T-helper 17 cell (primary cell): ENCODE measurements at regions not wholly inside any gene's neighbourhood (a gene's known extent, or its start where the extent isn't known, plus 50 kb on each side); places are given as distances from the start of the nearest gene placed in this dataset.

Experiments used
- ATAC-seq: fragments of 150-1000 bp; cut with Tn5 transposase; 2 replicates; pipeline ENCODE4 v1.10.0; 2021; ENCODE audit warnings: mild to moderate bottlenecking, moderate library complexity
- DNase-seq, 3 donors: peaks; one replicate each; pipeline versions ENCODE4 v3.0.0 to v3.0.0-alpha.2; 2020 to 2021
- H3K9me3 ChIP-seq: one replicate; pipeline ENCODE4 v1.7.0; 2013; ENCODE audit warnings: low read length, mild to moderate bottlenecking; ENCODE audit not compliant: control insufficient read depth, poor library complexity, severe bottlenecking
- H3K27ac Mint-ChIP-seq: one replicate; pipeline ENCODE4 v1.8.0; 2022; ENCODE audit warnings: mild to moderate bottlenecking, moderate library complexity, mixed read lengths
- H3K27me3 Mint-ChIP-seq: one replicate; pipeline ENCODE4 v1.8.0; 2022; ENCODE audit warnings: mixed read lengths
- H3K36me3 Mint-ChIP-seq: one replicate; pipeline ENCODE4 v1.8.0; 2022; ENCODE audit warnings: low read depth, mixed read lengths
- H3K4me1 Mint-ChIP-seq: one replicate; pipeline ENCODE4 v1.8.0; 2022; ENCODE audit warnings: mild to moderate bottlenecking, mixed read lengths
- H3K4me3 Mint-ChIP-seq: one replicate; pipeline ENCODE4 v1.8.0; 2022; ENCODE audit warnings: mild to moderate bottlenecking, moderate library complexity, mixed read lengths

- Mint-ChIP-seq H3K27me3 (peaks cover 17% of the 10 kb centered on the region), H3K4me3 (no peak overlapping the region), H3K36me3 (no peaks in the 10 kb centered on the region), H3K4me1 (no peaks in the 10 kb centered on the region), H3K27ac (no peak overlapping the region)
- no peak for ATAC-seq
- no peak for DNase-seq
- H3K9me3 ChIP-seq, result no peaks in the 10 kb centered on the region
These were observed 306.4 kb upstream of the ARGLU1 start for GRCh38 chr13:106874323-106874722.

- H3K9me3 ChIP-seq, result no peaks in the 10 kb centered on the region
- Mint-ChIP-seq H3K36me3 (no peaks in the 10 kb centered on the region), H3K4me1 (no peaks in the 10 kb centered on the region), H3K4me3 (no peak overlapping the region), H3K27me3 (peaks cover 19% of the 10 kb centered on the region), H3K27ac (no peak overlapping the region)
- DNase-seq (no peak), ATAC-seq (no peak)
These were observed 305.9 kb upstream of the ARGLU1 start for GRCh38 chr13:106873810-106874209.

- ATAC-seq (no peak), DNase-seq (no peak)
- H3K27me3 Mint-ChIP-seq, result peaks cover 24% of the 10 kb centered on the region
- no peak overlapping the region for H3K4me3 Mint-ChIP-seq
- no peaks in the 10 kb centered on the region for H3K36me3 Mint-ChIP-seq
- H3K9me3 ChIP-seq, result no peaks in the 10 kb centered on the region
- H3K4me1 Mint-ChIP-seq, result no peaks in the 10 kb centered on the region
- no peak overlapping the region for H3K27ac Mint-ChIP-seq
These were observed 299.3 kb upstream of the ARGLU1 start for GRCh38 chr13:106867249-106867648.

GRCh38 chr13:106865716-106866440 lies 297.9 kb upstream of the ARGLU1 start:
- ATAC-seq, result no peak
- Mint-ChIP-seq H3K27me3 (peaks cover 30% of the 10 kb centered on the region), H3K36me3 (no peaks in the 10 kb centered on the region), H3K4me3 (no peak overlapping the region), H3K4me1 (no peaks in the 10 kb centered on the region), H3K27ac (no peak overlapping the region)
- no peak for DNase-seq
- H3K9me3 ChIP-seq, result no peaks in the 10 kb centered on the region

- H3K4me1 Mint-ChIP-seq, result no peaks in the 10 kb centered on the region
- no peak for ATAC-seq
- no peak overlapping the region for H3K27ac Mint-ChIP-seq
- H3K4me3 Mint-ChIP-seq, result no peak overlapping the region
- no peaks in the 10 kb centered on the region for H3K36me3 Mint-ChIP-seq
- no peak for DNase-seq
- H3K27me3 Mint-ChIP-seq, result peaks cover 16% of the 10 kb centered on the region
- no peaks in the 10 kb centered on the region for H3K9me3 ChIP-seq
These were observed 291.6 kb upstream of the ARGLU1 start for GRCh38 chr13:106859533-106859904.

- Mint-ChIP-seq H3K27me3 (peaks cover 21% of the 10 kb centered on the region), H3K36me3 (no peaks in the 10 kb centered on the region), H3K4me1 (no peaks in the 10 kb centered on the region), H3K27ac (no peak overlapping the region), H3K4me3 (no peak overlapping the region)
- no peak for ATAC-seq
- no peaks in the 10 kb centered on the region for H3K9me3 ChIP-seq
- no peak for DNase-seq
These were observed 291.1 kb upstream of the ARGLU1 start for GRCh38 chr13:106858903-106859532.

GRCh38 chr13:106852436-106852835 lies 284.5 kb upstream of the ARGLU1 start:
- H3K27me3 Mint-ChIP-seq, result peaks cover 7% of the 10 kb centered on the region
- no peak overlapping the region for H3K27ac Mint-ChIP-seq
- H3K4me3 Mint-ChIP-seq, result no peak overlapping the region
- H3K9me3 ChIP-seq, result no peaks in the 10 kb centered on the region
- no peak for ATAC-seq
- no peaks in the 10 kb centered on the region for H3K4me1 Mint-ChIP-seq
- no peaks in the 10 kb centered on the region for H3K36me3 Mint-ChIP-seq
- no peak for DNase-seq

- no peaks in the 10 kb centered on the region for H3K9me3 ChIP-seq
- ATAC-seq, result no peak
- DNase-seq, result no peak
These were observed 283.2 kb upstream of the ARGLU1 start for GRCh38 chr13:106850973-106851650.

GRCh38 chr13:106846571-106847448 lies 278.9 kb upstream of the ARGLU1 start:
- DNase-seq (no peak), ATAC-seq (no peak)
- Mint-ChIP-seq H3K27me3 (no peaks in the 10 kb centered on the region), H3K4me1 (no peaks in the 10 kb centered on the region), H3K27ac (no peak overlapping the region), H3K4me3 (no peak overlapping the region), H3K36me3 (no peaks in the 10 kb centered on the region)
- H3K9me3 ChIP-seq, result no peaks in the 10 kb centered on the region

More at GRCh38 chr13:106850973-106851650, 283.2 kb upstream of the ARGLU1 start:
- Mint-ChIP-seq H3K27ac (no peak overlapping the region), H3K27me3 (peaks cover 7% of the 10 kb centered on the region), H3K4me1 (no peaks in the 10 kb centered on the region), H3K4me3 (no peak overlapping the region), H3K36me3 (no peaks in the 10 kb centered on the region)

- H3K4me1 Mint-ChIP-seq, result no peaks in the 10 kb centered on the region
- H3K27me3 Mint-ChIP-seq, result no peaks in the 10 kb centered on the region
- no peak overlapping the region for H3K27ac Mint-ChIP-seq
- DNase-seq (no peak), ATAC-seq (no peak)
- no peaks in the 10 kb centered on the region for H3K9me3 ChIP-seq
- no peak overlapping the region for H3K4me3 Mint-ChIP-seq
- H3K36me3 Mint-ChIP-seq, result no peaks in the 10 kb centered on the region
These were observed 268.4 kb upstream of the ARGLU1 start for GRCh38 chr13:106836186-106836802.

- no peak for DNase-seq
- Mint-ChIP-seq H3K4me3 (no peak overlapping the region), H3K27me3 (no peaks in the 10 kb centered on the region), H3K4me1 (no peaks in the 10 kb centered on the region), H3K27ac (no peak overlapping the region), H3K36me3 (no peaks in the 10 kb centered on the region)
- no peak for ATAC-seq
- no peaks in the 10 kb centered on the region for H3K9me3 ChIP-seq
These were observed 267.5 kb upstream of the ARGLU1 start for GRCh38 chr13:106835477-106835876.

- no peak for DNase-seq
- no peaks in the 10 kb centered on the region for H3K36me3 Mint-ChIP-seq
- no peak overlapping the region for H3K27ac Mint-ChIP-seq
- no peaks in the 10 kb centered on the region for H3K9me3 ChIP-seq
- no peak for ATAC-seq
- H3K27me3 Mint-ChIP-seq, result no peaks in the 10 kb centered on the region
- H3K4me1 Mint-ChIP-seq, result no peaks in the 10 kb centered on the region
- H3K4me3 Mint-ChIP-seq, result no peak overlapping the region
These were observed 254.0 kb upstream of the ARGLU1 start for GRCh38 chr13:106821979-106822378.
